ENCODE measurements at regions not wholly inside any gene's neighbourhood (a gene's known extent, or its start where the extent isn't known, plus 50 kb on each side); places are given as distances from the start of the nearest gene placed in this dataset.
A peak's percentile ranks its signal among the peaks of the same experiment; 100 is the strongest.
"Not testable (repeated sequence)": the region's sequence is repeated elsewhere in the genome, so short reads cannot be mapped to it uniquely, and the experiment has no call there.

- no peak for DNase-seq (ENCODE audit: low spot score)
Observed at GRCh38 chr7:32223071-32223650, 153.0 kb upstream of the PDE1C start.

- no peak for DNase-seq (ENCODE audit: low spot score)
Observed at GRCh38 chr7:32222251-32222900, 152.2 kb upstream of the PDE1C start.

- DNase-seq (ENCODE audit: low spot score), result no peak
Observed at GRCh38 chr7:32221736-32222135, 151.5 kb upstream of the PDE1C start.

DNA sequence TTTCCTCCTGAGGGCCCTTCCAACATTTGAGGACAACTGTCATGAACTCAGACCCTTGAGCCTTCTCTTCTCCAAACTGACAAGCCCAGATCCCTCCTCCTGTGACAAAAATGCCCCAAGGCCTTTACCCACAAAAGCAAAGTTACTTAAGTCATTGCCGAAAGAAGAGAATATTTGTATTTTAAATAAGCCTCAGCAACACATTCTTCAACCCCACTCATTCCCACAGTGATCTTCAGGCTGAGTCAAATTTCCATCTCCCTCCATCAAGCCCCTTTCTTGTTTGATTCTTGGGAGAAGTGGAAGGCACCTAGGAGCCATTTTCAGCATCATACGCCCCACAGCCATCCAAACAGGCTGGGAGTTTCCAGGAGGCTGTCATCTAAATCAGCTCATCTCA is 150.8 kb upstream of the PDE1C start:
- no peak for DNase-seq (ENCODE audit: low spot score)

GRCh38 chr7:32219831-32220230 is 149.6 kb upstream of the PDE1C start:
- DNase-seq (ENCODE audit: low spot score), result not testable (repeated sequence)

- no peak for DNase-seq (ENCODE audit: low spot score)
Observed at GRCh38 chr7:32219416-32219815, 149.2 kb upstream of the PDE1C start.

DNA sequence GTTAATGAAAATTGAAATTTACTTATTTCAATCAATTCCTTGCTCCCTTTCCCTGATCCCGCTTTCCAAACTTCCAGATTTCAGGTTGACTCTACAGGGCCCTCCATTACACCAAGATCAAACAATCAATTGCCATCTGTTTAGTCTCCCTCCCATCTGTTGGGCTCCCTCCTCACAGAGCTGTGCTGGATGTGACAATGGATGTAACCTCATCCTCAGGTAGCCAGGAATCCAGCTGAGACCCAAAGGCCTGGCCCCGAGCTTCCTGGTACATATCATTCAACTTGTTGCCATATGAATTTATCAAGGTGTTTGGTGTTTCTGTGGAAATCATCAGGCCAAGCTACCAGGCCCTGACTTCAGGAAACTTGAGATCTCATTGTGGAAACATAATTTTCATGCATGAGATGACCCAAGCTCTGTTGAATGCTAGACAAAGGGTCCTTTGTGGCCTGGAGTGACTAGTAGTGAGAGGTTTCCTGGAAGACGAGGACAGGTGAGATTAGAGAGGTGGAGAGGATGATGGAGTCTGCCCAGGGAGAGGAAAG is 148.6 kb upstream of the PDE1C start:
- DNase-seq (ENCODE audit: low spot score), result no peak

- DNase-seq (ENCODE audit: low spot score), result no peak
Observed at GRCh38 chr7:32218154-32218467, 147.9 kb upstream of the PDE1C start.

GRCh38 chr7:32217341-32218153 is 147.3 kb upstream of the PDE1C start:
- no peak for DNase-seq (ENCODE audit: low spot score)

DNA sequence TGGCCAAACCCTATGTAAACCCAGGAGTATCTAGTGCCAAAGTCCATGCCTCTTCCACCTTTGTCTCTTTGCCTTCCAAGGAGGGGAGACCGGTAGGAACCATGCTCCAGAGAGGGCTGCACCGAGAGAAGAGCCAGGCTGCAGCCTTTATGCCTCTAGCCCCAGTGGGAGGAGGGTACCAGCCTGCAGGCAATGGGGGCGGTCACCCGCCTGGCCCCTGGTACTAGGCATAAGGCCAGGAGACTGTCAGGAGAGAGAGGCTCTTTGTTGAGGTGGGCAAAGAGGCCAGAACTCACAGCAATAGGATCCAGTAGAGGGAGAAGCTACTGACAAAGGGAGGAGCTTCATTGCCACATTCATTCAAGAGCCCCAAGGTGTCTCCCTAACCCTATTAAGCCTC is 146.6 kb upstream of the PDE1C start:
- DNase-seq (ENCODE audit: low spot score), result no peak

DNA sequence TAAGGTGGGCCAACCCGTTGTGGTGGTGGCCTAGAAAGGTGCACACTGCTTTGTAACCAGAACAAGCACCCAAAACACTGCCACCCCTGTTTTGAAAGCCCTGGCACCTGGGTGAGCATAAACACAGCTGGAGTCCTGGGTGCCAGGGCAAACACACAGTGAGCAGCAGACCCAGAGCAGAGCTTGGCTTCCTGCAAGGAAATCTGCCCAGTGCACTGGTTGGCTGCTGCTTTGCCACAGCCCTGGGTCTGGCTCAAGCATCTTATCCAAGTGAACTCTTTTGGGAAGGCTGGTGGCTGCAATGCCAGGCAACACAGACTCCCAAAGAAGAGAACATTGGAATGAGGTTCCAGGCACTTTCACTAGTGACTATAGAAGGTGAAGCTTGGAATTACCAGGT is 145.5 kb upstream of the PDE1C start:
- DNase-seq (ENCODE audit: low spot score), result no peak

GRCh38 chr7:32214913-32215312 is 144.7 kb upstream of the PDE1C start:
- DNase-seq (ENCODE audit: low spot score), result no peak

GRCh38 chr7:32212321-32212720 is 142.1 kb upstream of the PDE1C start:
- DNase-seq (ENCODE audit: low spot score), result no peak

GRCh38 chr7:32206987-32207386 is 136.8 kb upstream of the PDE1C start:
- DNase-seq (ENCODE audit: low spot score), result no peak

DNA sequence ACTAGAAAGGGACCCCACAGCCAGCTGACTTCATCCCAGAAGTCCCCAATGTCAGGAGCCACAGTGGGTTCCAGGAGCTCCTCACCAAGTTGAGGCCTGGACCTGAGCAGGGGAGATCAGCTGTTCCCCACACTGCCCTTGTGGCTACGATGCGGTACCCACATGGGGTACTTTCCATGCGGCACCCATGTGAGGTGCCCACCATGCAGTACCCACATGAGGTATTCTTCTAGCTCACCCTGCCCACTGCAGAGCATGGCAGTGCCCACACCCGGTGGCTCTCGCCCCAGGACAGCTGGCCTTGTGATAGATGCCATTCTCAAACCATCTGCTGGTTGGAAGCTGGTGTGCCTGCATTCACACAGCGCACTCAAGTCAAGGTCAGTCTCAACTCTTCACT is 136.3 kb upstream of the PDE1C start:
- no peak for DNase-seq (ENCODE audit: low spot score)

GRCh38 chr7:32205298-32205824 is 135.2 kb upstream of the PDE1C start:
- DNase-seq (ENCODE audit: low spot score), result not testable (repeated sequence)

- DNase-seq (ENCODE audit: low spot score), result peak; percentile 94
Observed at GRCh38 chr7:32204361-32205018, 134.3 kb upstream of the PDE1C start.

GRCh38 chr7:32200646-32201045 is 130.4 kb upstream of the PDE1C start:
- DNase-seq (ENCODE audit: low spot score), result no peak

DNA sequence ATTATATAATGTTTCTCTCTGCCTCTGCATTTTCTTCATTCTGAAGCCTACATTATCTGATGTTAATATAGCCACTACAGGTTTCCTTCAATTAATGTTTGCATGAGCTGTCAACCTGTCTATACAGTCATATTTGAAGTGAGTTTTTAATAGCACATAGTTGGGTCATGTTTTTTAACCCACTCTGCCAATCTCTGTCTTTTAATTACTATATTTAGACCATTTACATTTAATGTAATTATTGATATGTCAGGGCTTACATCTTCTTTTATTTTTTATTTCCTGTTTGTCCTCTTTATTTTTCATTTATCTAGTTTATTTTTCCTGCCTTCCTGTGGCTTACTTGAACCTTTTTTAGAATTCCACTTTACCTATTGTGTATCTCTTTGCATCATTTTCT is 124.3 kb upstream of the PDE1C start:
- no peak for DNase-seq (ENCODE audit: low spot score)

GRCh38 chr7:32191305-32191704 is 121.1 kb upstream of the PDE1C start:
- DNase-seq (ENCODE audit: low spot score), result no peak

DNA sequence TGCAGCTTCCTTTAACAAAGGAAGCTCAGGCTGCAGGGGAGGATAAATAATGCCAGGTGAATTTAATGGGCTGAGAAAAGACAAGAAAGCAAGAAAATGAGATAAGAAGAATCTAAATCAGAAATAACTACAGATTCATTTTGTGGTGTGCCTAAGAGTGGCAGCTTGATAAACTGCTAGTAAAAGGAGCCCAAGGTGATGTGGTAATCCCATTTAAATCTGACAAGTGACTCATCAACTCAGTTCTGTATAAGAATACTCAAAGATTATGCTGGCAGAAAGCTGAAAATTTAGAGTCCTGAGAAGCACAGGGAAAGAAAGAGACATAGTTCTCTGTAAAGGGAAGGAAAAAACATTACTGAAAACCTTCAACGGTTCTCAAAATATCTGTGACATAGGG is 109.4 kb upstream of the PDE1C start:
- DNase-seq (ENCODE audit: low spot score), result no peak

DNA sequence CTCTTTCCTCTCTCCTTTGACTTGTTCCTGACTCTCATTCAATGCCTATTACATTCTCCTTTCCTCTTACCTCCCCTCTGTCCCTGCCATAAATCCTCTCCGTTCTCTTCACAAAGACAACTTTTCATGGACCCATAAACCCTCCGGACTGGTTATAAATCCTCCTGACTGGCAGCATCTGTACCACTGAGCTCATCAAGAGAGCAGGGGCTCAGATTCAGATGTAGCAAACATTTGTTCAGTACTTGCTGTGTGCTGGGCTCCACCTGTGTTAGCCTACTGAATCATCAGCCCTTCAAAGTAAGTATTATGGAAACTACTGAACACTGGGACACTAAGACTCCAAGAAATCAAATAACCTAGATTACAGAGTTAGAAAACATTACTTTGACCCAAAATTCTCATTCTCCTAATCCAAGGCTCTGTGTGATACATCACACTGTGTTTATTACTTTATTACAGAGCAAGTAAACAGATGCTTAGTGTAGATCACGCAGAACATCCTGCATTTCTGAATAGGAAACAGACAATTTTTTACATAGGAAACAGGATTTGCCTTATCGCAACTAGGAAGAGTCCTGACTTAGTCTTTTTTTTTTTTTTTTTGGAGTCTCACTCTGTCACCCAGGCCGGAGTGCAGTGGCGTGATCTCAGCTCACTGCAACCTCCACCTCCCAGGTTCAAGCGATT is 108.6 kb upstream of the PDE1C start:
- no peak for DNase-seq (ENCODE audit: low spot score)

Data from globus pallidus (tissue), 1 donor.